Fibroblast of mammary gland (primary cell): ENCODE measurements at regions not wholly inside any gene's neighbourhood (a gene's known extent, or its start where the extent isn't known, plus 50 kb on each side); places are given as distances from the start of the nearest gene placed in this dataset.

ENCODE experiments used
- DNase-seq: peaks from one replicate; pipeline ENCODE4 v3.0.0-alpha.2; 2010; ENCODE audit warnings: low read depth
- H3K4me3 ChIP-seq: 2 replicates; pipeline ENCODE4 v1.5.1; 2011; ENCODE audit warnings: low read depth, mild to moderate bottlenecking, low read length, moderate library complexity; ENCODE audit not compliant: control insufficient read depth
- CTCF ChIP-seq: conservative IDR thresholded peaks from 2 replicates; pipeline ENCODE4 v1.5.1; 2011; ENCODE audit warnings: low read depth, low read length, inconsistent platforms; ENCODE audit not compliant: control insufficient read depth, insufficient read depth

GRCh38 chr1:108059945-108060344, 95.0 kb upstream of the VAV3 start:
- TF ChIP-seq CTCF: no peak
- DNase-seq: no peak
- H3K4me3 ChIP-seq: no peak overlapping the region

- DNase-seq: peak; percentile 50
- no peak overlapping the region for H3K4me3 ChIP-seq
- no peak for TF ChIP-seq CTCF
These were observed 92.6 kb upstream of the VAV3 start for GRCh38 chr1:108057541-108057940.

GRCh38 chr1:108056436-108056990, 91.5 kb upstream of the VAV3 start:
- no peak for TF ChIP-seq CTCF
- DNase-seq: no peak
- no peak overlapping the region for H3K4me3 ChIP-seq

- no peak for DNase-seq
- no peak for TF ChIP-seq CTCF
These were observed 90.4 kb upstream of the VAV3 start for GRCh38 chr1:108055387-108055786.

GRCh38 chr1:108054396-108054795, 89.4 kb upstream of the VAV3 start:
- DNase-seq: no peak
- no peak for TF ChIP-seq CTCF
- H3K4me3 ChIP-seq: no peak overlapping the region

More at GRCh38 chr1:108055387-108055786, 90.4 kb upstream of the VAV3 start:
- H3K4me3 ChIP-seq: no peak overlapping the region

- no peak overlapping the region for H3K4me3 ChIP-seq
- DNase-seq: peak; percentile 92
- TF ChIP-seq CTCF: no peak
These were observed 88.5 kb upstream of the VAV3 start for GRCh38 chr1:108053270-108054013.
